ENCODE measurements at regions not wholly inside any gene's neighbourhood (a gene's known extent, or its start where the extent isn't known, plus 50 kb on each side); places are given as distances from the start of the nearest gene placed in this dataset.
"Not testable (repeated sequence)": the region's sequence is repeated elsewhere in the genome, so short reads cannot be mapped to it uniquely, and the experiment has no call there.

GRCh38 chr15:38130740-38131498, 121.7 kb upstream of the SPRED1 start:
- peak overlapping the region in 1 of 2 donors; percentile 24 for H3K27ac ChIP-seq
- H3K4me3 ChIP-seq, result no peak overlapping the region
- intact Hi-C loops (cut with DNase I), result no loop called here
- H3K36me3 ChIP-seq, result no peaks in the 10 kb centered on the region
- WGBS, result 53% methylated on average over 10 of the region's 10 CpGs
- peak; percentile 7 for DNase-seq (ENCODE audit: low spot score)
- no peaks in the 10 kb centered on the region for H3K4me1 ChIP-seq (replicated peaks)
- H3K9me3 ChIP-seq, result no peaks in the 10 kb centered on the region
- no peaks in the 10 kb centered on the region for H3K27me3 ChIP-seq (replicated peaks; ENCODE audit: insufficient read depth)
- TF ChIP-seq POLR2A (IDR thresholded peaks at IDR 0.05), result no peak
- TF ChIP-seq, protein P1, sequence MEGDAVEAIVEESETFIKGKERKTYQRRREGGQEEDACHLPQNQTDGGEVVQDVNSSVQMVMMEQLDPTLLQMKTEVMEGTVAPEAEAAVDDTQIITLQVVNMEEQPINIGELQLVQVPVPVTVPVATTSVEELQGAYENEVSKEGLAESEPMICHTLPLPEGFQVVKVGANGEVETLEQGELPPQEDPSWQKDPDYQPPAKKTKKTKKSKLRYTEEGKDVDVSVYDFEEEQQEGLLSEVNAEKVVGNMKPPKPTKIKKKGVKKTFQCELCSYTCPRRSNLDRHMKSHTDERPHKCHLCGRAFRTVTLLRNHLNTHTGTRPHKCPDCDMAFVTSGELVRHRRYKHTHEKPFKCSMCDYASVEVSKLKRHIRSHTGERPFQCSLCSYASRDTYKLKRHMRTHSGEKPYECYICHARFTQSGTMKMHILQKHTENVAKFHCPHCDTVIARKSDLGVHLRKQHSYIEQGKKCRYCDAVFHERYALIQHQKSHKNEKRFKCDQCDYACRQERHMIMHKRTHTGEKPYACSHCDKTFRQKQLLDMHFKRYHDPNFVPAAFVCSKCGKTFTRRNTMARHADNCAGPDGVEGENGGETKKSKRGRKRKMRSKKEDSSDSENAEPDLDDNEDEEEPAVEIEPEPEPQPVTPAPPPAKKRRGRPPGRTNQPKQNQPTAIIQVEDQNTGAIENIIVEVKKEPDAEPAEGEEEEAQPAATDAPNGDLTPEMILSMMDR (IDR thresholded peaks at IDR 0.05), result no peak
- no peak for TF ChIP-seq POLR2AphosphoS5 (IDR thresholded peaks at IDR 0.05)

DNA sequence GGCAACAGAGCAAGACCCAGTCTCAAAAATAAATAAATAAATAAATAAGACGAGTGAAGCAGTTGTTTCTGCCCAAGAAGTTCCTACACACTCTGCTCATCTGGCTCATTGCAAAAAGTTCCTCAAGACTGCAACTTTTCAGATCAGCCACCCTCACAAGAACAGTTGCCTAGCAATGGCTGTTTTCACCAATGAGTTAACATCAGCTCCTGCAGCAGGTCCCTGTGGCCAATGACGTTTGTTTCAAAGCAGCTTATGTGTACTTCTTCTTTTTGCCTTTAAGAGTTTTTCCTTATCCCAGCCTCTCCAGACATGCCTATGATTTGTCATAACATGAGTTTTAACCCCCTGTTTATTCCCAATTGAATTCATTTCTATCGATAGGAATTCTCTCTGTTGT, 118.4 kb upstream of the SPRED1 start:
- WGBS, result 48% methylated on average over 3 of the region's 3 CpGs
- Histone ChIP-seq H3K36me3 (no peaks in the 10 kb centered on the region), H3K27me3 (replicated peaks; ENCODE audit: insufficient read depth) (no peaks in the 10 kb centered on the region), H3K4me3 (no peak overlapping the region), H3K9me3 (no peaks in the 10 kb centered on the region), H3K4me1 (replicated peaks) (no peaks in the 10 kb centered on the region), H3K27ac (no peak overlapping the region)
- no peak for DNase-seq (ENCODE audit: low spot score)
- intact Hi-C loops (cut with DNase I), result no loop called here
- TF ChIP-seq POLR2A (IDR thresholded peaks at IDR 0.05) (no peak), POLR2AphosphoS5 (IDR thresholded peaks at IDR 0.05) (no peak)
- TF ChIP-seq, protein P1 (IDR thresholded peaks at IDR 0.05), result no peak

GRCh38 chr15:38142195-38142594, 110.4 kb upstream of the SPRED1 start:
- H3K4me3 ChIP-seq; intact Hi-C loops (cut with DNase I); H3K9me3 ChIP-seq; DNase-seq (ENCODE audit: low spot score); H3K27me3 ChIP-seq (replicated peaks; ENCODE audit: insufficient read depth); H3K4me1 ChIP-seq (replicated peaks); H3K27ac ChIP-seq; H3K36me3 ChIP-seq: not testable (repeated sequence)
- WGBS, result 88% methylated on average over 10 of the region's 11 CpGs

GRCh38 chr15:38144921-38145320, 107.7 kb upstream of the SPRED1 start:
- H3K4me3 ChIP-seq, result no peak overlapping the region
- no peaks in the 10 kb centered on the region for H3K27me3 ChIP-seq (replicated peaks; ENCODE audit: insufficient read depth)
- H3K4me1 ChIP-seq (replicated peaks), result no peaks in the 10 kb centered on the region
- H3K9me3 ChIP-seq, result no peaks in the 10 kb centered on the region
- DNase-seq (ENCODE audit: low spot score), result no peak
- H3K36me3 ChIP-seq, result no peaks in the 10 kb centered on the region
- TF ChIP-seq, protein P1 (IDR thresholded peaks at IDR 0.05), result no peak
- TF ChIP-seq POLR2AphosphoS5 (IDR thresholded peaks at IDR 0.05), result no peak
- H3K27ac ChIP-seq, result no peak overlapping the region
- intact Hi-C loops (cut with DNase I), result no loop called here
- 89% methylated on average over 1 of the region's 1 CpG for WGBS

GRCh38 chr15:38145651-38146111, 107.0 kb upstream of the SPRED1 start:
- no peak for DNase-seq (ENCODE audit: low spot score)
- Histone ChIP-seq H3K9me3 (no peaks in the 10 kb centered on the region), H3K4me1 (replicated peaks) (no peaks in the 10 kb centered on the region), H3K36me3 (no peaks in the 10 kb centered on the region), H3K4me3 (no peak overlapping the region), H3K27me3 (replicated peaks; ENCODE audit: insufficient read depth) (no peaks in the 10 kb centered on the region), H3K27ac (no peak overlapping the region)
- intact Hi-C loops (cut with DNase I), result no loop called here
- TF ChIP-seq POLR2A (IDR thresholded peaks at IDR 0.05) (no peak), POLR2AphosphoS5 (IDR thresholded peaks at IDR 0.05) (no peak)
- TF ChIP-seq, protein P1 (IDR thresholded peaks at IDR 0.05), result no peak
- 63% methylated on average over 5 of the region's 5 CpGs for WGBS
